T-helper 2 cell (primary cell): ENCODE measurements at regions not wholly inside any gene's neighbourhood (a gene's known extent, or its start where the extent isn't known, plus 50 kb on each side); places are given as distances from the start of the nearest gene placed in this dataset.
"Not testable (repeated sequence)": the region's sequence is repeated elsewhere in the genome, so short reads cannot be mapped to it uniquely, and the experiment has no call there.

ENCODE experiments used
- DNase-seq, 5 experiments: peaks; one replicate each; pipeline versions ENCODE4 v3.0.0 to v3.0.0-alpha.2; 2012 to 2022

DNA sequence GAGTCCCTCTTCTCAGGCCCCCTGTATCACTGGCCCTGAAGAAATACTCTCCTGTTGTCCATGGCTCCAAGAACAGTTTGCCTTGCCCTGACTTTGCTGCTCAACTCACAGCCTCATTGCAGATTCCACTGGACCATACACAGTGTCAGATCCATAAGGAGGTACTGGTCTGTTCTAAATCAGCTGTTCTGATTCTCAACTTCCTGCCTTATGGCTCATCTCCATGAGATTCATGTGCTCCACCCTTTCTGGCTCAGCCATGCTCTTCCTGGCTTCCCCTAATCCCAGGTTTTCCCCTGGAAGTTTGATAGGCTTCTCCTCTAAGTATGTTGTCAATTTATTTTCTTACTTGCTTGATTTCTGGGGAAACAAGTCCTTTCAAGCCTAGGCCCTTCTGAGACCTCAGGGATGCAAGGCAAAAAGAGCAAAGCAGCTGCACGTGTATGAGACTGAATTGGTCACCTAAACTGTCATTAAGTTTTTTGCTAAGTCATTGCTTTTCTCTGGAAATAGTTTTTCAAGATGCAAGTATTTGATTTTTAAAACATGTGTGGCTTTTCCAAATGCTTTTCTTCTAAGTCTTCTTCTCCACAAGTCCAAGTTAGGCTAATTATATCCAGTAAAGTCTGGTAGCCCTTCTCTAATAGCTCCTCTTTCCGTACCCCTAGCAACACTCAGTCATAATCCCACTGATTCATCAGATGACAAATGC is 1288.5 kb downstream of the RPIA start:
- DNase-seq = not testable (repeated sequence)

DNA sequence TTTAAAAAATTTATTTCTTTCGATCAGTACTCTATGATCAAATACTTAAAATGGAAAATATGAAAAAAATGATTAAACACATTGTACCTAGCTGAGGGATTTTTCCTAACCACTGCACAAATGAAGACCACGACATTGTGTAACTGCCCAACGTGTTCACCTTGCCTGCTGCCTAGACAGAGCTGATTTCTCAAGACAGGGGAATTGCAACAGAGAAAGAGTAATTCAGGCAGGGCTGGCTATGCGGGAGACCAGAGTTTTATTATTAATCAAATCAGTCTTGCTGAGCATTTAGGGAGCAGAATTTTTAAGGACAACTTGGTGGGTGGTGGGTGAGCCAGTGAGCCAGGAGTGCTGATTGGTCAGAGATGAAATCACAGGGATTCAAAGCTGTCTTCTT is 1290.8 kb downstream of the RPIA start:
- DNase-seq = not testable (repeated sequence)

- not testable (repeated sequence) for DNase-seq
These were observed 1294.2 kb downstream of the RPIA start for GRCh38 chr2:89985650-89986049.

DNA sequence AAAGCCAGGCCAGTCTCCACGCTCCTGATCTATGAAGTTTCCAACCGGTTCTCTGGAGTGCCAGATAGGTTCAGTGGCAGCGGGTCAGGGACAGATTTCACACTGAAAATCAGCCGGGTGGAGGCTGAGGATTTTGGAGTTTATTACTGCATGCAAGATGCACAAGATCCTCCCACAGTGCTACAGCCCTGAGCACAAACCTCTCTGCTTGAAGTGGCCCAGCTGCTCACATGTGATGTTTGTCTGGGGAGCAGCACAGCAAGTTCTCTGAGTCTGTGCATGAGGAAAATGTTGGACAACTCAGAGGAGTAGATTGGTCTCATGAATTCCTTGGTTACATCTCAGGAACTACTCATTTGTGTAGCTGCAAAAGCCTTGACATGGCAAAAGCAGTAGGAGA is 1295.1 kb downstream of the RPIA start:
- DNase-seq = not testable (repeated sequence)

DNA sequence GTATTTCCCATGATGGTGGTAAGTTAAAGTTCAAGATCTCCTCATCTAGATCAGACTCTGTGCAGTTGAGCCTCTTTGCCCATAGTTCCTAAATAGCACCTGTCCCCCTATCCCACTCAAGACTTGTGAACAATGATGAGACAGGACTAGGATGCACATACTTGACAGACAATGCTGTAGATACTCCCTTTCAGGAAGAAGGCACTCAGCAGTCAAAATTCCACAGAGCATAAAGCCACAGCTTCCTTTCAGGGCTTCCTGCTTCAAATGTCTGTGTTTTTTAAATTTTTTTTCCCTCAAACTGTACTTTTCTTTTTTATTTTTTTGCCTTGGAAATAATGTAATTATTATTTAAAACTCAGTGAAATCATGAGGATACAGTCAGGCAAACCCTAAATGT is 1305.3 kb downstream of the RPIA start:
- not testable (repeated sequence) for DNase-seq

DNA sequence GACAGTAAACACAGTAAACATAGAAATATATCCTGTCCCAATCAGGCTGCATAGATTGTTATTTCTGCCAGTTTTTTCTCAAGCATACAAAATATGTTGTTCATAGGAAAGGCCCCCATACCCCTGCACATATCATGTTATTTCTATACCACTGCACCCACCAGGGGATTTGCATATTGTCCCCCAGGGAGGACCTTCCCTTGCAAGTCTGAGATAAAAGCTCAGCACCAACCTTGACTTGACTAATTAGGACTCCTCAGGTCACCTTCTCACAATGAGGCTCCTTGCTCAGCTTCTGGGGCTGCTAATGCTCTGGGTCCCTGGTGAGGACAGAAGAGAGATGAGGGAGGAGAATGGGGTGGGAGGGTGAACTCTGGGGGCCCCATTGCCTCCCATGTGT is 1313.1 kb downstream of the RPIA start:
- not testable (repeated sequence) for DNase-seq

DNA sequence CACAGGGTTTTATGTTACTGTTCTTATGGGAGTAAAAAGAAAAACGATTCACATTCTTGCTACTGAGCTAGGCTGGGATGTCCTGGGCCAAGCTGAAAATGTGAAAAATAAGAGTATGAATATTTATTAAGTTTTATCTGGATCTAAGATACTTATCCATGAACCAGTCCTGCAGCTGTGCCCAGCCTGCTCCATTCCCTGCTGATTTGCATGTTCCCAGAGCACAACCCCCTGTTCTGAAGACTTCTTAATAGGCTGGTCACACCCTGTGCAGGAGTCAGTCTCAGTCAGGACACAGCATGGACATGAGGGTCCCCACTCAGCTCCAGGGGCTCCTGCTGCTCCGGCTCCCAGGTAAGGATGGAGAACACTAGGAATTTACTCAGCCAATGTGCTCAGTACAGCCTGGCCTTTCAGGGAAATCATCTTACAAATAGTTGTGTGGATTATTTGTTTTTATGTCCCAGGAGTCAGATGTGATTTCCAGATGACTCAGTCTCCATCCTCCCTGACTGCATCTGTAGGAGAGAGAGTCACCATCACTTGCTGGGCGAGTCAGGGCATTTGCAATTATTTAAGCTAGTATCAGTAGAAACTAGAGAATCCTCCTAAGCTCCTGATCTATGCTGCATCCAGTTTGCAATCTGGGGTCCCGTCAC is 1319.1 kb downstream of the RPIA start:
- not testable (repeated sequence) for DNase-seq

- DNase-seq = not testable (repeated sequence)
These were observed 1319.6 kb downstream of the RPIA start for GRCh38 chr2:90011101-90011443.

- not testable (repeated sequence) for DNase-seq
These were observed 1328.4 kb downstream of the RPIA start for GRCh38 chr2:90019908-90020307.

GRCh38 chr2:90021234-90021633 is 1329.8 kb downstream of the RPIA start:
- DNase-seq = not testable (repeated sequence)

GRCh38 chr2:90027231-90027643 is 1335.8 kb downstream of the RPIA start:
- not testable (repeated sequence) for DNase-seq

DNA sequence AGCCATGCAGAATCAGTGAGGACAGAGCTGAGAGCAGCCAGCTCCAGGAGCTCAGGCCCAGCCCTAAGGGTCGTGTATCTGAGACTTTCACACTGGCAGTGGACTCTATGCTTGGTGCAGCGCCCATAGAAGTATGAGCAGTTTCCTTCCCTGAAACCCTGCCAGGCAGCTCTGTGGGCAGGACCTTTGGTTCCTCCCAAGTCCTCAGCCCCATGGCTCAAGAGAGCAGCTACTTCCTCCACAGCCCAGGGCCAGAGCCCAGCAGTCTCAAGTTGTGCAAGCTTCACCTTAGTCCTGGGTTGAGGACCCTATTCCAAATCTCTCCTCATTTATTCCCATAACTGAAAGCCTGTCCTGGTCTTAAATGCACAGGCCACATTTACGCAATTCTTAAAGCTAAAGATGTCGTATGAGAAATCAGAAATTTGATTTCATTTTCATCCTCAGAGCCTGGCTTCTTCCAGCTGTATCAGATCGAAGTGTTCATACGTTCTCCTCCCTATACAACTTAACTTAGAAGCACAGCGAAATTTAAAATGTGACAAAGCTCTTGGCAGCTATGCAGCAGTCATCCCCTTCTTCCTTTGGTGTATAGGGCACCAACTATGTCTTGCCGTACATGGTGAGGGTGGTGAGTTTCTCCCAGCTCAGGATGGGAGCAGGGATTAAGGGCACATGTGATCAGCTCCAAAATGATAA is 1337.1 kb downstream of the RPIA start:
- not testable (repeated sequence) for DNase-seq

- not testable (repeated sequence) for DNase-seq
These were observed 1337.6 kb downstream of the RPIA start for GRCh38 chr2:90029080-90029428.

DNA sequence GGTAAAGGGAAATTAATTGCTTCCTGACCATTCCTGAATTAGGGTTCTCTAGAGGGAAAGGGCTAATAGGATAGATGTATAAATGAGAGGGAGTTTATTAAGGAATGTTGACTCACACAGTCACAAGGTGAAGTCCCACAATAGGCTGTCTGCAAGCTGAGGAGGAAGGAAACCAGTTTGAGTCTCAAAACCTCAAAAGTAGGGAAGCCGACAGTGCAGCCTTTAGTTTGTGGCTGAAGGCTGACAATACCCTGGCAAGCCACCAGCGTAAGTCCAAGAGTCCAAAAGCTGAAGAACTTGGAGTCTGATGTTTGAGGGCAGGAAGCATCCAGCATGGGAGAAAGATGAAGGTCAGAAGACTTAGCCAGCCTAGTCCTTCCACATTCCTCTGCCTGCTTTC is 1340.8 kb downstream of the RPIA start:
- DNase-seq = not testable (repeated sequence)

DNA sequence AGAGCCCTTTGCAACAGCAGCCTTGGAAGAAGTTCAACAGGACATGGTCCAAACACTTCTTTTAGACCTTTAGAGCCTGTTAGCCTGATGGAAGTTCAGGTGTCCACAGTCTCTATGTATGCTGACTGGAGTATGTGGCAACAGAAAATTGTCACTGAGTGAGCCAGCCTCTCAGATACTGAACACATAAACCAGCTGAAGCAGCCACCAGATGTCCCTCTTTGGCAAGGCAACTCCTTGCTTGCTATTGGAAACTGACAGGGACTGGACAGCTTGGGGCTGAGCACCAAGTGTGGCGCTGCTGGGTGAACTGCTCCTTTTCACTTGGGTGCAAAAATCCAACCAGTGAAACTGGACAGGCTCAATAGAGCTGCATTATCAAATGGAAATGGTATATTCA is 1344.9 kb downstream of the RPIA start:
- DNase-seq = not testable (repeated sequence)

DNA sequence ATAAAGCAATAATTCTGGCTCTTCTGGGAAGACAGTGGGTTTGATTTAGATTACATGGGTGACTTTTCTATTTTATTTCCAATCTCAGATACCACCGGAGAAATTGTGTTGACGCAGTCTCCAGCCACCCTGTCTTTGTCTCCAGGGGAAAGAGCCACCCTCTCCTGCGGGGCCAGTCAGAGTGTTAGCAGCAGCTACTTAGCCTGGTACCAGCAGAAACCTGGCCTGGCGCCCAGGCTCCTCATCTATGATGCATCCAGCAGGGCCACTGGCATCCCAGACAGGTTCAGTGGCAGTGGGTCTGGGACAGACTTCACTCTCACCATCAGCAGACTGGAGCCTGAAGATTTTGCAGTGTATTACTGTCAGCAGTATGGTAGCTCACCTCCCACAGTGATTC is 1347.6 kb downstream of the RPIA start:
- DNase-seq = not testable (repeated sequence)

GRCh38 chr2:90047776-90048175 is 1356.3 kb downstream of the RPIA start:
- not testable (repeated sequence) for DNase-seq

GRCh38 chr2:90052113-90052631 is 1360.7 kb downstream of the RPIA start:
- DNase-seq = not testable (repeated sequence)

DNA sequence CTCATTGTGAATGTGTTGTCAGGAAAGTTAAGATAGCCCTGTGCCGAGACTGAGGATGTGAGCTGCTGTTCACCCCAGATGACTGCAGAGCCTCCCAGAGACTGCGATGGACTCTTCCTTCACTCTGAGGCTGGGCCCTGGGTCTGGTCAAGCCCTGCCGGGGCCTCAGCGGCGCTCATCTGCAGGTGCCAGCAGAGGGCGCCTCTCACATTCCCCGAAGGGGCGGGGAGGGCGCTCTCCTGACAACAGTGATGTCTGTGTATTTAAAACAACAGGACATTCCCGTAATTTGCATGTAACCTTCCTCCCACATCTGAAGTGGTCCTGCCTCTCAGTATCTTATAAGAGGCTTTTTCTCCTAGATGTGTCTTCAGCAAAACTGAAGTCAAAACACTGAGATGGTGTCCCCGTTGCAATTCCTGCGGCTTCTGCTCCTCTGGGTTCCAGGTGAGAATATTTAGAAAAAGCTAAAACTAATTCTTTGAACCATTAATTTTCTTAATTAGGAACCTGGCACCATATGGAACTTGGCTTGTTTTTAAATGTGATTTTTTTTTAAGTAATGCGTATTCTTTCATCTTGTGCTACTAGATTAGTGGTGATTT is 1377.9 kb downstream of the RPIA start:
- DNase-seq = peak in 1 of 5 experiments; percentile 1

- DNase-seq = no peak
These were observed 1384.8 kb downstream of the RPIA start for GRCh38 chr2:90076311-90076710.

DNA sequence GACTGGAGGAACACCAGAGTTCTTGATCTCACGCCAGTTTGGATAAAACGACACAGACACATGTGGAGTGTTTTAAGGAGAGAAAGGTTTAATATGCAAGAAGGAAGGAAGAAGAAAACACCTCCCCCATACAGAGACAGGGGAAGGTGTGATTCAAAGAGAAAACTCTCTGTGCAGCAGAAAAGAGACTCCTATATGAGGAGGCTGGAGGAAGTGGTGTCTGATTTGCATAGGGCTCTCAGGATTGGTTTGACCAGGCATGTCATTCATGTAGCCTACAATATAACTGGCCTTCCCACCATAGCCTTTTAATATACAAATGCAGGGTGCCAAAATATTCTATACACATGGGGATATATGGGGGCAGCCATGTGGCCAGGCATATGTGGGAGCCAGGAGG is 1386.5 kb downstream of the RPIA start:
- no peak for DNase-seq

GRCh38 chr2:90079374-90079773 is 1387.9 kb downstream of the RPIA start:
- no peak for DNase-seq

GRCh38 chr2:90087792-90088191 is 1396.3 kb downstream of the RPIA start:
- DNase-seq = not testable (repeated sequence)
